Nephron (organoid): ENCODE measurements at regions not wholly inside any gene's neighbourhood (a gene's known extent, or its start where the extent isn't known, plus 50 kb on each side); places are given as distances from the start of the nearest gene placed in this dataset.
A peak's percentile ranks its signal among the peaks of the same experiment; 100 is the strongest.

Experiments
- H3K27ac Mint-ChIP-seq, 3 experiments: 2 replicates each; pipeline ENCODE4 v1.8.0; 2020; ENCODE audit warnings: mixed read lengths in 3 of 3, mild to moderate bottlenecking in 2 of 3, moderate library complexity in 1 of 3
- H3K27me3 Mint-ChIP-seq: 2 replicates; pipeline ENCODE4 v1.8.0; 2021; ENCODE audit warnings: low read depth, mild to moderate bottlenecking, moderate library complexity, mixed read lengths
- H3K36me3 Mint-ChIP-seq: 2 replicates; pipeline ENCODE4 v1.8.0; 2020; ENCODE audit warnings: low read depth, mixed read lengths
- H3K4me1 Mint-ChIP-seq: 2 replicates; pipeline ENCODE4 v1.8.0; 2020; ENCODE audit warnings: mixed read lengths
- H3K4me3 Mint-ChIP-seq, 3 experiments: 2 replicates each; pipeline ENCODE4 v1.8.0; 2020; ENCODE audit warnings: mild to moderate bottlenecking in 3 of 3, mixed read lengths in 3 of 3, moderate library complexity in 2 of 3
- H3K9me3 Mint-ChIP-seq: 2 replicates; pipeline ENCODE4 v1.8.0; 2020; ENCODE audit warnings: mixed read lengths
- CTCF ChIP-seq, 3 experiments: fragments of 200-600 bp; sonication (generic); IDR thresholded peaks; one replicate each; pipeline ENCODE4 v1.5.0; 2021; ENCODE audit warnings: antibody characterized with exemption in 3 of 3; ENCODE audit not compliant: unreplicated experiment in 3 of 3

GRCh38 chr14:28138341-28138740, 628.2 kb upstream of the FOXG1 start:
- Mint-ChIP-seq H3K36me3 (no peaks in the 10 kb centered on the region), H3K4me1 (peaks cover 6% of the 10 kb centered on the region), H3K4me3 (no peak overlapping the region), H3K27ac (peak overlapping the region in 2 of 3 experiments; percentile 40 to 47), H3K9me3 (no peaks in the 10 kb centered on the region), H3K27me3 (no peaks in the 10 kb centered on the region)
- no peak for TF ChIP-seq CTCF (IDR thresholded peaks at IDR 0.05; ENCODE audit: unreplicated experiment in 3 of 3)

- no peak for TF ChIP-seq CTCF (IDR thresholded peaks at IDR 0.05; ENCODE audit: unreplicated experiment in 3 of 3)
- Mint-ChIP-seq H3K27me3 (no peaks in the 10 kb centered on the region), H3K36me3 (no peaks in the 10 kb centered on the region), H3K9me3 (no peaks in the 10 kb centered on the region), H3K4me3 (no peak overlapping the region), H3K4me1 (peaks cover 6% of the 10 kb centered on the region), H3K27ac (no peak overlapping the region)
Observed at GRCh38 chr14:28141662-28142061, 624.9 kb upstream of the FOXG1 start.

GRCh38 chr14:28142400-28143015, 624.1 kb upstream of the FOXG1 start:
- TF ChIP-seq CTCF (IDR thresholded peaks at IDR 0.05; ENCODE audit: unreplicated experiment in 3 of 3) = peak; percentile 54 to 59 (median 58)
- Mint-ChIP-seq H3K27me3 (no peaks in the 10 kb centered on the region), H3K9me3 (no peaks in the 10 kb centered on the region), H3K4me1 (peaks cover 6% of the 10 kb centered on the region), H3K4me3 (no peak overlapping the region), H3K27ac (peak overlapping the region in 1 of 3 experiments; percentile 46), H3K36me3 (no peaks in the 10 kb centered on the region)

- peak overlapping the region in 1 of 3 experiments; percentile 25 for H3K27ac Mint-ChIP-seq
- H3K9me3 Mint-ChIP-seq = no peaks in the 10 kb centered on the region
- no peak overlapping the region for H3K4me3 Mint-ChIP-seq
- TF ChIP-seq CTCF (IDR thresholded peaks at IDR 0.05; ENCODE audit: unreplicated experiment in 3 of 3) = no peak
- peaks cover 6% of the 10 kb centered on the region for H3K4me1 Mint-ChIP-seq
- H3K27me3 Mint-ChIP-seq = no peaks in the 10 kb centered on the region
- H3K36me3 Mint-ChIP-seq = no peaks in the 10 kb centered on the region
Observed at GRCh38 chr14:28143316-28143715, 623.3 kb upstream of the FOXG1 start.

GRCh38 chr14:28151926-28152325, 614.7 kb upstream of the FOXG1 start:
- H3K27ac Mint-ChIP-seq = no peak overlapping the region
- H3K9me3 Mint-ChIP-seq = no peaks in the 10 kb centered on the region
- H3K27me3 Mint-ChIP-seq = no peaks in the 10 kb centered on the region
- H3K36me3 Mint-ChIP-seq = no peaks in the 10 kb centered on the region
- TF ChIP-seq CTCF (IDR thresholded peaks at IDR 0.05; ENCODE audit: unreplicated experiment in 3 of 3) = no peak
- no peak overlapping the region for H3K4me3 Mint-ChIP-seq
- no peaks in the 10 kb centered on the region for H3K4me1 Mint-ChIP-seq

- no peak overlapping the region for H3K4me3 Mint-ChIP-seq
- H3K4me1 Mint-ChIP-seq = no peaks in the 10 kb centered on the region
- no peaks in the 10 kb centered on the region for H3K36me3 Mint-ChIP-seq
- H3K9me3 Mint-ChIP-seq = no peaks in the 10 kb centered on the region
- H3K27me3 Mint-ChIP-seq = no peaks in the 10 kb centered on the region
- TF ChIP-seq CTCF (IDR thresholded peaks at IDR 0.05; ENCODE audit: unreplicated experiment in 3 of 3) = no peak
- H3K27ac Mint-ChIP-seq = no peak overlapping the region
Observed at GRCh38 chr14:28152453-28153044, 614.0 kb upstream of the FOXG1 start.
